Central memory CD4-positive, alpha-beta T cell (primary cell): ENCODE measurements at regions not wholly inside any gene's neighbourhood (a gene's known extent, or its start where the extent isn't known, plus 50 kb on each side); places are given as distances from the start of the nearest gene placed in this dataset.

Experiments
- DNase-seq: peaks from one replicate; pipeline ENCODE4 v3.0.0; 2022

GRCh38 chr1:224850446-224850845, 79.0 kb upstream of the DNAH14 start:
- no peak for DNase-seq

- DNase-seq: peak; percentile 24
These were observed 78.1 kb upstream of the DNAH14 start for GRCh38 chr1:224851210-224851847.

GRCh38 chr1:224851848-224852261, 77.6 kb upstream of the DNAH14 start:
- DNase-seq: no peak

GRCh38 chr1:224852901-224853568, 76.4 kb upstream of the DNAH14 start:
- no peak for DNase-seq

- DNase-seq: no peak
These were observed 72.5 kb upstream of the DNAH14 start for GRCh38 chr1:224856973-224857372.

GRCh38 chr1:224859651-224860050, 69.8 kb upstream of the DNAH14 start:
- DNase-seq: no peak

- no peak for DNase-seq
These were observed 68.8 kb upstream of the DNAH14 start for GRCh38 chr1:224860488-224861338.

- DNase-seq: no peak
These were observed 68.1 kb upstream of the DNAH14 start for GRCh38 chr1:224861339-224861716.

GRCh38 chr1:224863486-224863885, 66.0 kb upstream of the DNAH14 start:
- no peak for DNase-seq

- no peak for DNase-seq
These were observed 65.5 kb upstream of the DNAH14 start for GRCh38 chr1:224864006-224864405.

GRCh38 chr1:224865510-224865909, 64.0 kb upstream of the DNAH14 start:
- DNase-seq: no peak

GRCh38 chr1:224866940-224867339, 62.5 kb upstream of the DNAH14 start:
- no peak for DNase-seq

- no peak for DNase-seq
These were observed 61.8 kb upstream of the DNAH14 start for GRCh38 chr1:224867715-224868114.

- DNase-seq: no peak
These were observed 56.5 kb upstream of the DNAH14 start for GRCh38 chr1:224872832-224873433.

GRCh38 chr1:224873434-224874369, 55.8 kb upstream of the DNAH14 start:
- DNase-seq: no peak

GRCh38 chr1:224874775-224875174, 54.7 kb upstream of the DNAH14 start:
- DNase-seq: no peak

- no peak for DNase-seq
These were observed 50.2 kb upstream of the DNAH14 start for GRCh38 chr1:224879162-224879803.
